Stromal cell of bone marrow (primary cell): ENCODE measurements at regions not wholly inside any gene's neighbourhood (a gene's known extent, or its start where the extent isn't known, plus 50 kb on each side); places are given as distances from the start of the nearest gene placed in this dataset.
"Not testable (repeated sequence)": the region's sequence is repeated elsewhere in the genome, so short reads cannot be mapped to it uniquely, and the experiment has no call there.

Source experiments
- DNase-seq: peaks from one replicate; pipeline ENCODE4 v3.0.0-alpha.2; 2012; ENCODE audit warnings: low read depth

GRCh38 chrX:124426288-124427169 is 80.2 kb downstream of the SH2D1A start:
- no peak for DNase-seq

DNA sequence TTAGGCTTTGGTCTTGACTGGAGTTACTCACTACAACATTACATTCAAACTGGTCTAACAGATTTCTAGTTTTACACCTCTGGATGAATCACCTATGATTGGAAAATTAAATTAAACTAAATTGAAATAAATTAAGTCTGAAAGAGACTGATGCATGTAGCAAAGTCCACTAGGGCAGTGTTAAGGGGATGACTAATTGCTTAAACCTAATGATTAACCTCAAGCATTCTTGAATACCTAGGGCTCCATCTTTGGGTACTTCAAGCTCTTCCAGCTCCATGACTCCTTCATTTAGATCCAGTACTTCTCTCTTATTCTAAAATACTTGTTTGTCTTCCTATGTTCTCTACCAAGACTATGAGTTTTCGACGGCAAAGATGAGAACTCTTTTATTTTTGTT is 86.8 kb downstream of the SH2D1A start:
- DNase-seq: no peak

DNA sequence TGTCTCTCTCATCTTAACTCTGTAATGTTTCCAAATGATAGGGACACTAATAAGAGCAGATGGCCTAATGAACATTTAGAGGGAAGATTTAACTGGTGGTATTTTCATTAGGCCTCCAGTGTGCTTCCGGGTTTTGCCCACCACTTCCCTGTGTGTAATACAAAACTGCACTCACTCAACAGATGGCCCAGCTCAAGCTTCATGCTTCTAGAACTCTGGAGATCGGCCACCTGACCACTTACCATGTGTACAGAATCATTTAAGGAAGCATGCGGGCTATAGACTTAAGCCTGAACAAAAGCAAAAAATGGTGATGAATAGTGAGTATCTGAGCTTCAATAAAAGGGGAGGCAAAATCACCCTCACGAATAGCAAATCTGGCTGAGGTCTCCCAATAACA is 89.3 kb downstream of the SH2D1A start:
- DNase-seq: no peak

GRCh38 chrX:124440695-124441094 is 94.3 kb downstream of the SH2D1A start:
- no peak for DNase-seq

- no peak for DNase-seq
Measured at GRCh38 chrX:124441971-124442590, 95.7 kb downstream of the SH2D1A start.

GRCh38 chrX:124455966-124456365 is 109.6 kb downstream of the SH2D1A start:
- DNase-seq: no peak

- not testable (repeated sequence) for DNase-seq
Measured at GRCh38 chrX:124459851-124460250, 113.5 kb downstream of the SH2D1A start.

DNA sequence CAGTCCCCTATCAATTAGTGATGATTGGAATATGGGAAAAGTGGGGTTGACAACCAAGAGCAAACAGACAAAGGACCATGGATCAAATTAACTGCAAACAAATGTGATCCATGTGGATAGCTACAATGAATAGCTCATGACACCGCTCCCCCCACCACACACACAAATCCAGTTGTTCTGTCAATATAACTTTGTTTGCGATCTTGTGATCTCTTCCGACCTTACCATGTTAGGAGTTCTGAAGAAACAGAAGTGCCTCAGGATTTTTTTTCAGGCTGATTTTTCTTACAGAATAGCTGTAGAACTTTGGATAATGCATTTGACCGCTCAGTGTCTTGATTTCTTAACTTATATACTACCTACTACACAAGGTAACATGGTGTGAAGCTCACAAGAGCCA is 116.6 kb downstream of the SH2D1A start:
- no peak for DNase-seq

- no peak for DNase-seq
Measured at GRCh38 chrX:124467202-124467601, 120.8 kb downstream of the SH2D1A start.

GRCh38 chrX:124475358-124475757 is 129.0 kb downstream of the SH2D1A start:
- DNase-seq: no peak

- DNase-seq: no peak
Measured at GRCh38 chrX:124476562-124476961, 130.2 kb downstream of the SH2D1A start.

- no peak for DNase-seq
Measured at GRCh38 chrX:124478046-124478445, 131.7 kb downstream of the SH2D1A start.

- no peak for DNase-seq
Measured at GRCh38 chrX:124488412-124489161, 142.2 kb downstream of the SH2D1A start.

- DNase-seq: no peak
Measured at GRCh38 chrX:124493984-124494383, 147.6 kb downstream of the SH2D1A start.

- no peak for DNase-seq
Measured at GRCh38 chrX:124497386-124497785, 151.0 kb downstream of the SH2D1A start.

GRCh38 chrX:124501586-124501985 is 155.2 kb downstream of the SH2D1A start:
- no peak for DNase-seq

DNA sequence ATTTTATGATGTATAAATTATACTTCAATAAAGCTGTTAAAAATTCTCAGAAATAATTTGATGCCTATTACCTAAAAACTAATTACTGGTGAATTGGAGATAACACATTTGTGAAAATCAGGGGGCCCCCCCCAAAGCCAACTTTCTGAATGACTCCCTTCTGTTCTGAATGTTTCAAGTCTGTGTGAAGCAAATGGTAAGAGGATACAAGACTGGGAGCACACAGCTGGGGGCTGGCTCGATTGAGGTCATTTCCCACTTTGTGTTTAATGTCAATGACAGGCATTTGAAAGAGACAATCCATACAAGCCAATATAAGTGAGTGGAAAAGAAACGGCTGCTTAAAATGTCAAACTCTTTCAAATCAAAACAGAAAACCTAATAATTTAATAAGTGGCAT is 155.8 kb downstream of the SH2D1A start:
- no peak for DNase-seq

DNA sequence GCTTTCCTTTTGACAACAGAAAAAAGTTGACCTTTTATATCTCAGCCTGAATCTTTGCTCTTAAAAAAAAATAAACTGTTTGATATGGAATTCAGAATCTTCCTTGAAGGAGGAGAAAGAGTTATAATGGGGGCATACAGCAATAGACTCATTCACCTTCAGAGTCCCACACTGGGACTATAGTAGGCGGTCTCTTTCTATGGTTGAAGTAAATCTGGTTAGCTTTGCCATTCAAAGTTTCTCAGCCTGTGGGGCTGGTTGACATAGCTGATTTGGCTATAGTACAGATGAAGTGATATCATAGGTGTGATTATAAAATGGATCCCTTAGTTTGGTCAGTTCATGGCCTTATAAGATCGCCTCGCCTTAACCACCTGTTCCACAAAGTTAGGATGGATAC is 156.2 kb downstream of the SH2D1A start:
- DNase-seq: no peak

DNA sequence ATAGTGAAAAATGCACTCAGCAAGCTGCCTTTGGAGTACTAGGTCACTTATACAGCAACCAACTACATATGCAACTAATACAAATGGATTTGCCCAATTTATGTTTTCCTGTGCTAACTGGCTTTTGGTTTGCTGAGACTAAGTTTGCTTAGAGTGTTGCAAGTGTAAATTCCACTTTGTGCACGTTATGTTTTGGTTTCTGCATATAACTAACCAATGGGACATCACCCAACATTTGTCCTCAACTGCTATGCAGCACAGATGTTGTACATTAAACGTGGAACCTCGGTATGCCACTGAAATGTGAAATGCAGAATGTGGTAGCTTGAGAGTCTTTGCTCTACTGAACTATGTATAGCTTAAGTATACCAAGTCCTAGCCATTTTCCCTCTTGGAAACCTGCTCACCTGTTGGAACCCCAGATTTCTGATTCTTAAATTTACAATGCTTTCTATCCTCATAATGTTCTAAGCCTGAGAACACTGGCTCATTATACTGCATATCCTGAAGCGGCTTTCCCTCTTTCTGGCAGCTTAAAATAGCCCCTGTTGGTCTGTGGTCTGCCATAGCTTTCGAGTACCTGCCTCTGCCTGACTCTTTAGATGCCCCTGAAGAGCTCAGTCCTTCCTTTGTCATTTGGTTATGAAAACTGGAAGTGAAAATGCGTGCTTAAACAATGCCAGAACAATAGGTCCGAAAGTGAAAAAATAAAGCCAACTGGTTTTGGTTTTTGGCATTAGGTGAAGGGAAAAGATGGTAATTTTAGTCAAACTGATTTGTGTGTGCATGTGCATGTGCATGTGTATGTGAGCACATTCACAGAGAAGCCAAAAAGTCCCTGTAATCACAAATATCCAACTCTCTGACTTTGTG is 158.0 kb downstream of the SH2D1A start:
- no peak for DNase-seq

DNA sequence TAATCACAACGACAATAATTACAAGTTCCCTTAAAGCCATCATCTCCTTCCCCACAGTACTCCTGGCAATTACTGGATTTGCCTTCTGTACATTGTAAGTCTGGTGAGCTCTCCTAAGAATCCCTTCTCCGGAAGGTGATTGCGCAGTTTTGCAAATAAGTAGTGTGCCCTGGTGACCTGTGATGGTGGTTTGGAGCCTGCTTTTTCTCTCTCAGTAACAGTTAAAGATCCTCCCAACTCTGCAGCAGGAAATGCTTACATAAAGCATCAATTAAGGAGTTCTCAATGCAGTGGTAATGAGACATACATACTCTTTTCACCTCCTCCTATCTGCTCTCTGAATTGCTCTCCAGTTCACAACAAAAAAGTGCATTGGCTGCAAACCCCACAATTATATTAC is 159.7 kb downstream of the SH2D1A start:
- no peak for DNase-seq

DNA sequence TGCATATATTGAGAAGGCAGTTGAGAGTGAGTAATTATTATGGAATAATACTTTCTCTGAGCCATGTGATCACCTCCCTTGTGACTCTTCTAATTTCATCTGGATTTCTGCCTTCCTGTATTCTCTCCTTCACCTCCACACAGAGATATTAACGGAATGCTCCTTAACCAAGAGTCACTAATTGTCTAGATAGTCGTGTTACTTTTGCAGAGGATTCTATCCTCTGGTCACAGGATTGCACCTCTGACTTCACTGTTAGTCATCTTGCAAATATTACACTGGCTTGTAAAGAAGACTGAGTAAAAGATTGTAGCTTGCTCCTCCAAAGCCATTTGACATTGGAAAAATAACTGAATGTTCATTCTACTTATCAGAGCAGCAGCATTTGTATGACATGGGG is 160.9 kb downstream of the SH2D1A start:
- no peak for DNase-seq

- DNase-seq: no peak
Measured at GRCh38 chrX:124518885-124519284, 172.5 kb downstream of the SH2D1A start.
